ENCODE measurements at regions not wholly inside any gene's neighbourhood (a gene's known extent, or its start where the extent isn't known, plus 50 kb on each side); places are given as distances from the start of the nearest gene placed in this dataset.

DNA sequence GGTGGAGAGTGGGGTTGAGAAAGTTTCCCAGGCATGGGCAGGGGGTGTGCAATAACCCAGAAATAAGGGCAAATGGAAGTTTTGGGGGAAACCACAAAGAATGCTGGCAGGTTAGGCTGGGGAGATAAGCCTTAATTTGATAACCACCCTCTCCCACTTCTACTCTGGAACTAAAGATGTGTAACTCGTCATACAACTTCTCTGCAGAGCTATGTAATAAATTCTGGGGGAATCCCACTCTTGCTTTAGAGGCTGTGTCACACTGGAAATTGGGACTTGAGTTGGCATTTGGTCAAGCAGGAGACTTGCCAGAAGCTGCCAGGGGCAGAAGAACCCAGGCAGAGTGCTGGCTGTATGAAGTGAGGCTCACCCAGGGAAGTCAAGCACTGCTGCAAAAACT lies 170.9 kb upstream of the CPEB2 start:
- no peak for DNase-seq

DNA sequence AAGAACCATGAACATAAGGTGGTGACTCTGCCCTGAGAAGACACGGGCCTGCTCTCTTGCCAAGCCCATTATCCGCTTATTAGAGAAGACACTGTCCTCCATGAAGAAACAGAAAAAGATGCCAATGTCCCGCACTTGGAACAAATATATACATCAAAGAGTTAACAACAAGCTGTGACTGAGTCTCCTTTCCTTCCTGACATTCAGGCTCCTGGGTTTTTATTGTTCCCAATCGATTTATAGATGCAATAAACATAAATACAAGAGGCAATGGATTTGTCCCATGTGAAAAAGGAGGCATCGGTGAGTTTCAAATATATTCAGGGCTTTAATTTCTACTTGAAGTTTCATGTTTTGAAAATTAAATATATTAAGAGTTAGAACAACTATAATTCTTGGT lies 169.2 kb upstream of the CPEB2 start:
- no peak for DNase-seq

DNA sequence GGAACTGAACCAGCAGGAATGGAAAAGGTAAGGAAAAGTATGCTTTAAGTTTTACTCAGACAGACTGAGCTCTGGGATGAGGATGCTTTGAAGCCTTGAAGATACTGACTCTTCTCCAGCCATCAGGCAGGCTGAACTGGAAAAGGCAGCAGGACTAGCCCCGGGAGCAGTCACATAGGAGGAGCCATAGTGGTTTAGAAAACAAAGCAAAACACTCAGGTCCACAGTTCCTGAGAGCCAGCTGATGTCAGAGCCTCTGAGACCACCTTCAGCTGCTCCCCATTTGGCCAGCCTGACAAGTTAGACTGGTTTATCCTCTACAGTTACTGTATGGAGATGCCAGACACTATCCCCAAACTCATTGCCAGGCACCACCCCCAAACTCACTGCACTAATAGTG lies 167.9 kb upstream of the CPEB2 start:
- DNase-seq, result no peak

DNA sequence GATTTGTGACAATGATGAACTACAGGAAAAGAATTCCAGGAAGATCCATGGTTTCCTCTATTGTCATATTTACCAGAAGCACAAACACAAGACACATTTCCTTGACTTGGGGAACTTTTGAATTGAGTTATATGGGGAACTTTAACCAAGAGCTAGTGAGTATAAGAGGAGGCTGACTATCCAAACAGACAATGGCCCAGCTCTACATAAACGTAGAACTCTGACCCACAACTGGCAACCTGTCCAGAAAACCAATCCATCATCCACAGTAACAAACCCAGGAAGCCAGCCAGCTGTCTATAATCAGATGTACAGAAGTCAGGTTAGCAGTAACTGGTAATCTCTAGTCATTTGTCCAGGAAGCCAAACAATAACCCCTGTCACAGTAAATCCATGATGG lies 167.0 kb upstream of the CPEB2 start:
- DNase-seq, result no peak

DNA sequence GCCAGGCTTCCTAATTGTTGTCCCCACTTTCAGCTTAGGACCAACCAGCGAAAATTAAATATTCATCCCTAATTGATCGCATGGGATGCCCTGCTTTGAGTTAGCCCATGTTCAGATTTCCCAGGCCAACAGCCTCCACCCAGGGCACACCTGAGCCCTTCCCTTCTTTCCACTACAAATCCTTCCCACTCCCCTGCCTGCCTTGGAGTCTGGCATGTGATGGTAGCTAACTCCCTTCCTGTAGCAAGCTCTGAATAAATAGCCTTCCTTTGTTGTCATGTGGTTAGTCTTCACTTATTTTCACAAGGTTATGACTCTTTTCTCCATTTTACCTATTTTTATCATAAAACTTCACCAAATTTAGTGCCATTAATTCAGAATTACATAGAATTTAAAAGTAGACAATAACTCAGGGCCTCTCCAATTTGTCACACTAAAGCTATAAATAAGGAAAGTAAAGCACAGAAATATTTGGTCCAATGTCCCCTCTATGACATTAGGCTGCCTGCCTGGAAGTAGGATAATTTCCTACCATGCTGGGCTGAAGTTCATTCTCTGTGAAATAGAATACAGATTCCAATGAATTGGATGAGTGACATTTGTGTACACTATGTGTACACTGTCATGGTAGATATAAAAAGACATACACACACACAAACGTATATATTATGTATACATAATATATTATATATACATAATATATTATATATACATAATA lies 166.4 kb upstream of the CPEB2 start:
- DNase-seq, result no peak

DNA sequence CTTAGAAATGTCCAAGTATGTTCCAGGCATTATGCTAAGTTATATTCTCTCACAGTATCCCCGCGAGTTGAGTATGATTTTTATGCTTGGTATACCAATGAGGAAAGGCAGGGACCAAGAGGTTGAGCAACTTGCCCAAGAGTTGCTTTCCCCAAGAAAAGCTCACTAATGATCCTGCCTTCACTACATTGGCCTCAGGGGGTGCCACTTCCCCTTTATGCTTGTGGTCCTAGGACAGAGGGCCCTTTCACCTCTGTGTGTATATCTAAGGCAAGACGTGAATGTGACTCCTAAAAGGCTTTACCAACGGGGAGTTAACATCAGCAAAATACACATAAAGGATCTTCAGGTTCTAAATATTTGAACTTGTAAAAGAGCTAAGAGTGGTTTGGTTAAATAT lies 164.4 kb upstream of the CPEB2 start:
- no peak for DNase-seq

DNA sequence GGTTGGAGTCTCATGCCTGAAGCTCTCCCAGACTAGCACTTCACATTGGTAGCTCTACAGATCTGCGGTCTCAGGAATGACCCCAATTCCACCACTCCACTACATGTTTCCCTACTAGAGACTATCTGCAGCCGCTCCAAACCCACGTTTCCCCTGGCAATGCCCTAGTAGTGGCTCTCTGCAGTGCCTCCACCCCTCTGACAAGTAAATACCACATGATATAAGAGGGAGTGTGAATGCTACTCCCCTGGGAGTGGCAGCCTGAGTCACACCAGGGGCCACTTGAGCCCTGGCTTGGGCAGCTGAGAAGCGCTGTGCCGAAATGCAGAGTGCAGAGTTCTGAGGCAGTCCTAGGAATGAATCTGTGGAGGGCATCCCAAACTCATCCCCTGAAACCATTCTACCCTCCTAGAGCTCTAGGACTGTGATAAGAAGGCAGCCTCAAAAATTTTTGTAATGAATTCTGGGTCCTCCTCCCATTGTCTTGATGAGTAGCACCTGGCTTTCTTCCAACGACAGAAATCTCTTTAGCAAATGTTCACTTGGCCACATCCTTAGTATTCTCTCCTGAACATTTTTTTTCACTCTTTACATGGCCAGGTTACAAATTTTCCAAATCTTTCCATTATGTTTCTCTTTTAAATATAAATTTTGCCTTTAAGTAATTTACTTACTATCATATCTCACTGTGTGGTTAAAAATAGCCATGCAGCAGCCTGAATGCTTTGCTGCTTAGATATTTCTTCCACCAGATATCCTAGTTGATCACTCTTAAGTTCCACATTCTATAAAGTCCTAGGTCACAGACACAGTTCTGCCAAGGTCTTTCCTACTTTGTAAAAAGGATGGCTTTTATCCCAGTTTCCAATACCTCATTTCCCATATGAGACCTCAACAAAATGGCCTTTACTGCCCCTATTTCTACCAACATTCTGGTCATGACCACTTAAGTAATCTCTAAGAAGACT lies 160.2 kb upstream of the CPEB2 start:
- no peak for DNase-seq

DNA sequence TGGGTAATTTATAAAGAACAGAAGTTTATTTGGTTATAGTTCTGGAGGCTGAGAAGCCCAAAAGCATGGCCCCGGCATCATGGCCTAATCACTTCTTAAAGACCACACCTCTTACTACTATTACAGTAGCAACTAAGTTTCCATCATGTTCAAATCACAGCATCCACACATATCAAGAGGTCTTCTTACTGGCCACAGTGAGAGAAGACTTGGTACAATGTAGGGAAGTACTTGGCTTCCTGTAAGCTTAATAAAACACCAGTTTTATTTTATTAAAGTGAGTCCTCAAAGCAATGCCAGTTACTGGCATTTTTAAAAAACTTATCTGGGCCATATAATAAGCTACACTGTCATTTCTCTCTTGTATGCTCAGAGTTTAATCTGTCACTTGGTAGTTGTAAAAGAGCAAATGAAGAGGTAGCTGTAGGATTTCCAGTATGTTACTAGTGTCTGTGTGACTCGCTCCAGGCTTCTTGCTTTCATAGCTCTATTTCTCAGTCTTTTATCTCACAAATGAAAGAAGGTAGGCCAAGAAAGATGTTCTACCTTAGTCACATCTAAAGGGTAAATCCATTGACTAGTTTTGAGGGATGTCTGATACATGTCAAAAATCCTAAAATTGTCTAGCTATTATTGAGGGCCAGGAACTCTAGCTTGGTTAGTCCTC lies 159.2 kb upstream of the CPEB2 start:
- DNase-seq, result no peak

DNA sequence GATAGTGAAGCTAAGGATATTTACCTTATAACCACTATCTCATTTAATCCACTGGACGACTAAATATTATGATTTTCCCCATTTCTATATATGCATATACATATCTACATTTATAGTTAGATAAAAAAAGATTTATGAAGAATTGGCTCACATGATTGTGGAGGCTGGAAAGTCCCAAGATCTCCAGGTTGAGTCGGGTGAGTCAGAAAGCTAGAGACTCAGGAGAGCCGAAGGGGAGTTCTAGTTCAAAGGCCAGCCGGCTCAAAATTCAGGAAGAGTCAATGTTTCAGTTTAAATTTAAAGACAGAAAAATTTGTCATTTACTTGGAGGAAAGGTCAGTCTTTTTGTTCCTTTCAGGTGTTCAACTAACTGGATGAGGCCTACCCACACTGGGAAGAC lies 158.2 kb upstream of the CPEB2 start:
- no peak for DNase-seq

DNA sequence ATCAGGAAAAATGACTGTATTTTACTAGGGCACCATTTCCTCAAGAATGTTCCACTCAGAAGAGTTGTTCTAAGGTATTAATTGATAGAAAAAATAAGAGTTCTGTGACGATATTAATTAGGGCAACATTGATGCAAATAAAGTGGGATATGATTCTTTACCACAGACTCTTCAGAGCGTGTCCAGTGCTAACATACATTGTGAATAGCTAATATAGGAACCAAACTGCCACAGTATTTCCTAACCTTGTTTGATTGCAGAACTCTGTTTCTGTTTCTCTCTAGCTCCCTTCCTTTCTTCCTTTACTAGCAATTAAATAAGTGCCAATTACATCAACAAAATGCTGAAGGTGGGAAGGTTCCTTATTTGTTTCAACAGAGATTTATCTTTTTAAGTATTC lies 154.1 kb upstream of the CPEB2 start:
- no peak for DNase-seq

DNA sequence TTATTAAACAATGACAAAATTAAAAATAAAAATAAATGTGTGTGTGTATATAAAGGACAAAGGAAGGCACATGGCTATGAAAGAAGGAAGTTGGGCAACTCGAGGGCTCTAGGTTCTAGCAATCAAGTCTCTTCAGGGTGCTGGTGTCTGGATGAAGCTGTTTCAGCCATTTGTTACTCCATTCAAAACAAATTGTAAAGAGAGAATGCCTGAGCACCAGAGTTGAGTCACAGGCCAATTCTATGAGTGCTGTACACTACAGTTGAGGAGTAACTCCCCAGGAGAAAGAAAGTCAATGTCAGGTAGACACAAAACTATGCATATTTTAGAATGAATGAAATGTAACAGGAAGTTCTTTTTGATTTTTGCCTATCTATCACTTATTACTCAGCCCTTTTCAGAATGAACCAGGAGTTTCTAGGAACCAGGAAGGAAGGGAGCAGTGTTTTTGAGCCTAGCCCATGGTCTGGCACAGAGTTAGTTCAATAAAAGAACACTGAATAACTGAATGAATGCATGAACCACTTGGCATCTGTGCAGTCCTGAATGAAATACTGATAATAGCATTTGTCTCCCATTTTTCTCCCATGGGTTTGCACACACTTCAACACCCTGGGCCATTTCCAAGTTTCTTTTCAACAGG lies 151.7 kb upstream of the CPEB2 start:
- DNase-seq, result no peak

DNA sequence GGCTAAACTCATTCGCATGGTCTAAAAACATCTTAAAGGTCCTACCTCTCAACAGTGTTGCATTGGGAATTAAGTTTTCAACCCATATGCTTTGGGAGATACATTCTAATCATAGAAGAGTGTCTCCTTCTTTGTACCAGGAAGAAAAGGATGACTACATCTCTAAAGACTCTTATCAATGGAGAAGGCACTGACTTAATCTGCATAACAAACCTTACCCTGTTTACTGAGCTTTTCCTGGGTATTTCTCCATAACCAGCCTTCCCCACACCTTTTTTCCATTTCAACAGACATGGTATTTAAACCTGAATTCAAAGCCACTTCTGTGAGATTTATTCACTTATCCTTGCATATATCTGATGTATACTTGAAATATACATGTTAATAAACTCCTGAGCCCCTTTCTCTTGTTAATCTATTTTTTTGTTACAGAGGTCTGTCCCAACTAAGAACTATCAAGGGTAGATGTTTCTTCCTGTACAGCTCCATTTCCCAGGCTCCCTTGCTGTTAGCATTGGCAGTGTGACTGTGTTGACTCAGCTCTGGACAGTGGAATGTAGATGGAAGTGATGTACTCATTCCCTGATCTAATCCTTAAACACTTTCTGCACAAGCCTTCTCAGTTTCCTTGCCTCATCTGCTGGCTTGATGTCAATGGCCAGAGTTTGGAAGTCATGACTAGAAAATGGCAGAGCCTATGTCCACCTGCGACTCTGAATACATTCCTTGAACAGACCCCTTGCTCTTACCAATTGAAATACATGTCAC lies 148.9 kb upstream of the CPEB2 start:
- no peak for DNase-seq

DNA sequence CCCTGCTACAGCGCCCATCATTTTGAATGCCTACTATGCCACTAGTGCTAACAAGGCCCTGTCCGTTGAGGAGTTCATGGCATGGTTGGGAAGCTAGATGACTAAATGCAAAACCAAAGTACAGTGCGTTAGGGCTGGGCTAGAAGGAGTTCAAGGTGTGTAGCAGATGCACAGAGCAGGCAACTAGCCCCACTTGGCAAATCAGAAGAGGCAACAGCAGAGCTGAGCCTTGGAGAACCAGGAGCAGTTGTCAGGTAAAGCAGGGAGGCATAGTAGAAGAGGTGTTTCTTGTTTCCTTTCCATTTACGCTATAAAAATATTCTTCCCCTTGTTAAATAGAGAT lies 146.6 kb upstream of the CPEB2 start:
- DNase-seq, result peak in 1 of 2 experiments; percentile 23

DNA sequence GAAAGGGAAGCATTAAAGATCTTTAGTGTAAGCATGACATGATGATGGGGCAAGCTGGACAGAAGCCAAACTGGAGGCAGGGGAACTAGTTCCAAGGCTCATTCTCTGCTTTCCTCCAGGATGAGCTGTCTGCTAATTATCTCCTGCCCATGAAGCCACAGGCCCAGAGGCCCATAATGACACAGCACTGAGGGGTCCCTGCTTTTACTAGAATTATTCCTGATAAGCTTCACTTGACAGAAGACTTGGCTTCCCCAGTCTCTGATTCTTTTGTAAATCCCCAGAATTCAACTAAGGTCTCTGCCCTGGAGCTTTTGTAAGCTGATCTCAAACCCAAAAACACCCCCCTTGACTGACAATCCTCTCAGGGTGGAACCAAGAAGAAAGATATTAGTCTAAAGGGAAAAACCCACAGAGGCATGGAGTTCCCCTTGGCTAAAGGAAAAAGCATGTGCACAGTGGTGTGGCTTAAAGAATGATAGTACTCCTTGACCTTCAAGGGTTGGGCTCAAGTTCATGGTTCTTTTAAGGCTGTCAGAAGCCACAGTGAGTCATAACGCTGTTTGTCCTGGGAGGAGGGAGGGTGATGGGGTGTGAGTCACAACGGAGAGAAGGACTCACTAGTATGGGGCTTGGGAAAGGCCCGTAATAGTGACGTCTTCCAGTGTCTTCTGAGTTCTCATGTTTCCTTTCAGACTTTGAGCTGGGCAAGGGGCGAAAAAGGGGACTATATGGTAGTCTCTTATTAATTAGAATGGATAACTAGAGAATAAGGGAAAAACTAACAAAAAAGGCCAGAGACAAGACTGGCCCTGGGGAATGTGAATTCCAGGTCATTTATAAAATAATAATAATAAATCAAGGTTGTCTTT lies 146.0 kb upstream of the CPEB2 start:
- DNase-seq, result peak; percentile 68 to 76

DNA sequence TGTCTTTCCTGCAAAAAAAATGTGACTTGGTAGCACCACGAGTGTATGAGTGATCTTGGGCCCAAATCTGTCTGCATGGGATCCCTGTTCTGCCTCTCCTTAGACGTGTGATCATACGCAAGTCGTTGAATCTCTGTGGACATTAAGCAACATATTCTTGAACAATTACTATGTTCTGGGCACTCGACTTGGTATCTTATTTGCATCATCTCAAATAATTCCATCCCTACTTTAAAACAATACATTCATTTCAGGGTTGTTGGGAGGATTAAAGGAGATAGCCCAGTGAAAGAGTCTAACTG lies 145.4 kb upstream of the CPEB2 start:
- DNase-seq, result no peak

DNA sequence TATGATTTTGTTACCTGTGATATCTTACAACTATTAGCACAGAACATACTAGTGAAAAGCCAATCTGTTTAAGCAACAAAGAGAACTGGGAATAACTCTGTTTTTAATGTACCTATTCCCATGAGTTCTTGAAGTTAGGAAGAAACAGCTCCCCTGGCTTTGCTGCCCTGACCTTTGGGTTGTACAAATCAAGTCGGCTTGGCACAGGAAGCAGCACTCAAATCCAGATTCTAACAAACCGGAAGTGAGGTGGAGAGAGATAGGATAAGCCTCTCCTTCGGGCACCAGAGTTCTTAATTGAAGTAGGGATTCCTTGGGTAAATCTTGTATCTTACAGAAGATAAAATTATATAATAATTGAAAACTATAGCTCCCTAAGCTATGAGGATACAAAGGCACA lies 144.8 kb upstream of the CPEB2 start:
- DNase-seq, result no peak

DNA sequence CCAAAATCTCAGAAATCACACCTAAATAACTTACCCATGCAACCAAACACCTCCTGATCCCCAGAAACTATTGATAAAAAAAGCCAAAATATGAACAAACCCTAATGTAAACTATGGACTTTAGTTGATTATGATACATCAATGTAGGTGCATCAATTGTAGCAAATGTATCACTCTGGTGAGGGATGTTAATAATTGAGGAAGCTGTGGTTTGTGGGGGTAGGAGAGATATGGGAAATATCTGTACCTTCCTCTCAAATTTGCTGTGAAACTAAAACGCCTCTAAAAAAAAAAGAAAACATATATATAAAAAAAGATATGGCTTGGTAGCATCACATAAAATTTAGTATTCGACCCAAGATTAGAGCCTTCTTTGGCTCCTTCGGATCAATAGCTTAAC lies 144.3 kb upstream of the CPEB2 start:
- no peak for DNase-seq

DNA sequence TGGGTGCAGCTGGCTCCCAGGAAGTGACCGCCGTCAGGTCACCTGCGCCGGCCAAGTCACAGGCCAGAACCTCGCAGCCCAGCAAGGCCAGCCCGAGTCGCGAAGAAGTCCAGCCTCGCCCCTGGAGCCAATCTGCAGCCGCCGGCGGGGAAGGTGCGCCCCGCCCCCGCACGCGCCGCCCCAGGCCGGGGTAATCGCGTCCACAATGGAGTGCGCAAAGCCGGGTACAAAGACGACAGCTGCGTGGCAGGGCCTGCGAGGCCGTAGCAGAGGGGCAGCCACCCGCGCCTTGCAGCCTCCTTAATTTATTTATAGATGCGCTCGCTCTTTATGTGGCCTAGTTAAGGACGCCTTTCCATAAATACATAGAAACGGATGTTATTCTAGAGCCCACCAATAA lies 139.4 kb upstream of the CPEB2 start:
- DNase-seq, result no peak

DNA sequence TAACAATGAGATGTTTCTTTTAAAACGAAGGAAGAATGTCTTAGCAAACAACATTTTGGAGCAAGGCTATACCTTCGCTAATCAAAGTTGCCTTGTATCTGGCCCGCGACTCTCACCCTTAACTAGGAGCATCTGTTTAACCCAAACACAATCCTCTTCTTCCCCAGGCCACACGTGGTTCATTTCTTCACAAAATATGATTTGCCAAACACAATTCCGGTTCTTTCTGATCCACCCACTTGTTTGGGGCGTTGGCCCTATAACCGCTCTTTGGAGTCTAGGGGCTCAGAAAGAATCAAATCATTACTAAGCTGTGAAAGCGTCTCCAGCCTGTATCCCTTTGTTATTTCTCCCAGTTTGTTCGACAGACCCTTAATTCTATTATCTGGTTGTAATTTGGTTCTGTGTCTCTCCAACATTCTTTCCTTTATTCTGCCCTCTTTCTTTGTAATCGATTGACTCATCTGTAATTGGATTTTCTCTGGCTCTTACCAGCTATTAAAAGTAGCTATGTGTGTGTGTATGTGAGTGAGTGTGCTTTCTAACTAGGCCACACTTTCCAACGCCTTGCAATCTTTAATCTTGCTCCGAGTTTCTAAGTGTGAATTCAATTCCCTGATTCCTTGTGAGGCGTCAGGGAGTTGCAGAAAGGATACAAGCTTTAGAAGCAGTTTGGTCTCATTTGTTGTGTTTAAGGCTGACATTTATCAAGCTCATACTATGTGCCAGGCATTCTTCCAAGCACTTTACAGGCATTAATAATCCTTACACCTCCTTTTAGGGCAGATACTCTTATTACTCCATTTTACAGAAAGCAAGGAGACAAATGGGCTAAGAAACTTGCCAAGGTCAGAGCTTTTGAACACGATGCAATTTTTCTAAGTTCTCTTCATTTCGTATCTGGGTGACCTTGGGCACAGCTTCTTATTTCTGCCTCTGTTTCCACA lies 138.6 kb upstream of the CPEB2 start:
- DNase-seq, result no peak

DNA sequence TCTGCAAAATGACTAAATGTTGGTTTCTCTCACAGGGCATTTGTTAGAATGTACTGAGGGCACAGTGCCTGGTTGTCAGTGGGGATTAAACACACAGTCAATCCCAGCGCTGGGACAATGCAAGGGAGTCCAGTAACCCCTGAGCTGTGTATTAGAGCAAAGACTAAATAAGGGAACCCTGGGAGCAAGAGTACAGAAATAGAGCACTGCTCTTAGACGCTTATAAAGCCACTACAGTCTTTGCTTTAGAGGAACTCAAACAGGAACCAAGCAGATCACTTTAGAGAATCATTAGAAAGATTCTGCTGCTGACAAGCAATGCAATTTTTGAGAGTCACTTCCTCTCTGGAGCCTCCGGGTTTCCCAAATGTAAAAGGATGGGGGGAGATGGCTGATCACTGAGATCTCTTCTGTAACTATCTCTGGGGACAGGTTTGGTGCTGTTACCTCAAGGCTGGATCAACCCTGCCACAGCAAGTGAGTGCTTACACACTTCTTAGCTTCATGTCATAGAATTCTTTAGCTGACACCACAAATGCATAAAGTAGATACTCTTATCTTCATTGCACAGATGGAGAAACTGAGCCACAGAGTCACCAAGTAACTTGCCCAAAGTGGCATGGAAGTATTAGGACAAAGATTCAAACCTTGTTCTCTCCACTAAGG lies 137.8 kb upstream of the CPEB2 start:
- DNase-seq, result no peak

Measured in activated T-cell treated with anti-CD3 and anti-CD28 coated beads, Interleukin-2, amount 50 U/mL, for 48 hours (primary cell).